ENCODE measurements at regions not wholly inside any gene's neighbourhood (a gene's known extent, or its start where the extent isn't known, plus 50 kb on each side); places are given as distances from the start of the nearest gene placed in this dataset.

DNA sequence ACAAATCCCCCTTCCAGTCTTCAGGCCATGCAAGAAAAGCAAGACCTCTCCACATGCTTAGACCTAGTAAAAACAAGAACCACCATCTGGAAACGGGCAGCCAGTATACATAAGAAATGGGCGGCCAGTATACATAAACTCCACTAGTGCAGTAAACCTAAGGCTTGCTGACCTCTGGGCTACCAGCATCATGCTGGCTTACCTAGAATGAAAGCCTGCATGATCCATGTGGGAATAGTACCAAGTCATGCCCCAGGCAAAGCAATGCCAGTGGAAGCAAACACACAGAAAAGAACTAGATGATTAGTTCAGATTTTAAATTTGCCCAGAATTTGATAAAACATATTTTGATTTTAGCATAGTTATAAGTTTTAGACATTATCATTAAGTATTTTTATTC lies 1346.4 kb downstream of the EFNA5 start:
- H3K9me3 ChIP-seq = no peaks in the 10 kb centered on the region
- H3K4me3 ChIP-seq = no peak overlapping the region
- no peaks in the 10 kb centered on the region for H4K20me1 ChIP-seq
- H3K9ac ChIP-seq = no peak overlapping the region
- no peaks in the 10 kb centered on the region for H3K27me3 ChIP-seq
- no peaks in the 10 kb centered on the region for H3K36me3 ChIP-seq
- H3K4me1 ChIP-seq = no peaks in the 10 kb centered on the region
- H3K27ac ChIP-seq = no peak overlapping the region
- TF ChIP-seq Cebpa-rat (IDR thresholded peaks at IDR 0.05) = no peak
- no peak overlapping the region for H3K4me2 ChIP-seq

DNA sequence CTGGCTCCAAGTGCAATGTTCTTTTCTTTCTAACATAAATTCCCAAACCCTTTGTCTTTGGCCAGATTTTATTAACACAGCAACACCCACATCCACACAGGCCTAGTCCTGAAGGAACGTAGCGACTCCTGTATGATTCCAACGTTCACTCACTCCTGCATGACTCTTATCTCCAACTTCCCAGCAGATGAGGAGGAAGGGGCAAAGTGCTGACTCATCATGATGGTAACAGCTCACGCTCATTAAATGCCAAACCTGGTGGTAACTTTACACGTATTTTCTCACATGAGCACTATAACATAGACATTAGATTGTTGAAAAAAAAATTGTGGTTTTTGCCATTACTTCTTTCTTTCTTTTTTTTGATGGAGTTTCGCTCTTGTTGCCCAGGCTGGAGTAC lies 1349.5 kb downstream of the EFNA5 start:
- no peak overlapping the region for H3K4me2 ChIP-seq

DNA sequence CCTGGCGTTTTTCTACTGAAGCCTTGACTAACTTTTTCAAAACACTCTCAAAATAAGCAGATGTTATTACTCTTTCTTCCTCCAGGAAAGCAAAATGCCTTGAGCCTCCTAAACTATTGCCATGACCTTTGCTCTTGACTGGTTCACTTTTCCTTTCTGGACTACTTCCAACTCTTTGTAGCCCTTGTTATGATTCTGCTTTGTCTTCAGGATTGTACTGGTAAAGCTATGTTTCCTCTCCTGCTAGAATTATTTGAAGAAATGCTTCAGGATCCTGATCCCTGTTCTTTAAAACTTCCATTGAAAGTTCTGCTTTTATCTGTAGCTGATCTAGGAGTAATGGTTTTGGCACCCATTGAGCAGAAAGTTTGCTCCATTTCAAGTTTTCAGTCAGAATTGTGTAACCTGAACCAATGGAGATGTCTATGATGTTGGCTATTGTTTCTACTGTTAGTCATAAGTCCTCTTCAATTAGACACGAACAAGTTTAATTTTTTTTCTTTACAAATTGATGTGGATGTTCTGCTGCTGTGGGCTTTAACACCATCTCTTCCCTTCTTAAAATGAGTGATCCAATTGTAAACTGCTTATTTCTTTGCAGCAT lies 1356.4 kb downstream of the EFNA5 start:
- Histone ChIP-seq H3K9me3 (no peaks in the 10 kb centered on the region), H3K4me1 (no peaks in the 10 kb centered on the region), H4K20me1 (no peaks in the 10 kb centered on the region), H3K36me3 (no peaks in the 10 kb centered on the region), H3K4me2 (no peak overlapping the region), H3K27ac (no peak overlapping the region), H3K27me3 (no peaks in the 10 kb centered on the region), H3K4me3 (no peak overlapping the region), H3K9ac (no peak overlapping the region)
- no peak for TF ChIP-seq Cebpa-rat (IDR thresholded peaks at IDR 0.05)

More for the DNA sequence above, 1349.5 kb downstream of the EFNA5 start:
- Histone ChIP-seq H3K9me3 (no peaks in the 10 kb centered on the region), H4K20me1 (no peaks in the 10 kb centered on the region), H3K27ac (no peak overlapping the region), H3K27me3 (no peaks in the 10 kb centered on the region), H3K36me3 (no peaks in the 10 kb centered on the region), H3K4me1 (no peaks in the 10 kb centered on the region), H3K4me3 (no peak overlapping the region), H3K9ac (no peak overlapping the region)
- TF ChIP-seq Cebpa-rat (IDR thresholded peaks at IDR 0.05) = no peak

DNA sequence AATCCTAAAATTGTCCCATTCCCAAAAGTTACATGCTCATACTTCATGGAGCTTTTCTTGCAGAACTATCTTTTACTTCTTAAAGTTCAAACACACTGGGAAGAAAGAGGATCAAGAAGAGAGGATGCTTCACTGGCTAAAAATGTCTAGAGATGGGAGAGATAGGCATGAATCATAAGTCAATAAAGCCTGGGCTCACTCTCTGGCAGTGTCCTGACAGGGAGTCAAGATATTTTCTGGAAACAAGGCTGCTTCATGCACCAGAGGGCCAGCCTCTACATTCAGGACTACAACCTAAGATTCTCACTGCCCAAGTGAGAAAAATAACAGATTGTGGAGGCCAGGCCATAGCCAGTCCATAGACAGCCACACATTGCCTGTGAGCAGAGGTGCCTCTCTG lies 1358.4 kb downstream of the EFNA5 start:
- Histone ChIP-seq H4K20me1 (no peaks in the 10 kb centered on the region), H3K36me3 (no peaks in the 10 kb centered on the region), H3K4me3 (no peak overlapping the region), H3K27me3 (no peaks in the 10 kb centered on the region), H3K9ac (no peak overlapping the region), H3K9me3 (no peaks in the 10 kb centered on the region), H3K27ac (no peak overlapping the region), H3K4me1 (no peaks in the 10 kb centered on the region), H3K4me2 (no peak overlapping the region)
- no peak for TF ChIP-seq Cebpa-rat (IDR thresholded peaks at IDR 0.05)

DNA sequence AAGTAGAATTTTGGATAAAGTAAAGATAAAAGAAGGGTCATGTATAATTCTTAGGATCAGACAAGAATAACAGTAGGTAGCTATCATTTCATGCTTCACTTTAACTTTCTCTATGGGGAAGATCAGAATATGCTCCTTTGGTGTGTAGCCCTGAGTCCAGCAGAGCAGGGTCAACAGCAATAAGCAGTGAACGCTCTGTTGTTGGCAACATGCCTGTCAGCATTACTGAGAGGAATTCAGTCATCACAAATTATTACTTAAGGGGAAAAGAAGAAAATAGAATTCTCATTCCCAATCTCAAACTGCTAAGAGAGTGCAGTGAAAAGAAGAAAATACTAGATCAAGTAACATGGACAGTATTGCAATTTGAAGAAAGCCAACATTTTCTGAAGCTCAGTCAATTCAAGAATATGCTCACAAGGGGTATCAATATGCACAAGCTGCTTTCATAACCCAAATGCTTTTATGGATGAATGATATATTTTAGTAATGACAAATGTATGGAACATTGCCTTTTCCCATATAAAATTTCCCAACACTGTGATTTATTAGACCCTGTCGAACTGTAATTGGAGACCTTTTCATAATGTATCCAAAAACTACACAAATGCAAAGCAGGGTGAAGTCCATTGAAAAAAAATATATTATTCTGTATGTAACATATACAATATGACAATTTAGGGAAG lies 1359.4 kb downstream of the EFNA5 start:
- Histone ChIP-seq H4K20me1 (no peaks in the 10 kb centered on the region), H3K4me2 (no peak overlapping the region), H3K27ac (no peak overlapping the region), H3K4me1 (no peaks in the 10 kb centered on the region), H3K36me3 (no peaks in the 10 kb centered on the region), H3K4me3 (no peak overlapping the region), H3K9me3 (no peaks in the 10 kb centered on the region), H3K27me3 (no peaks in the 10 kb centered on the region), H3K9ac (no peak overlapping the region)
- no peak for TF ChIP-seq Cebpa-rat (IDR thresholded peaks at IDR 0.05)

DNA sequence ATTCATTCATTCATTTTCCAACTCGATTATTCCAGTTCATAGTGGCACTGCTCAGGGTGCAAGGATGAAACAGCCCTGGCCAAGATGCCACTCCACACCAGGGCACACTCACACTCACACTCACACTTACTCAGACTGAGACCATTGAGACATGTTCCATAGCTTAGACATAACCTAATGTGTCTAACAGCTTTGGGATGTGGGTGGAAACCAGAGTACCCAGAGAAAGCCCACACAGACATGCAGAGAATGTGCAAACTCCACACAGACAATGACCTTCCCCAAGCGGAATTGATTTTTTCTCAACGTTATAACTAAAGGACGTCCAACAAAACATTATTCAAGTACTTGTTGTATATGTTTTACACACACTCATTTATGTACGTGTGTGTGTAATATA lies 1363.5 kb downstream of the EFNA5 start:
- H3K27me3 ChIP-seq = no peaks in the 10 kb centered on the region
- H3K4me3 ChIP-seq = no peak overlapping the region
- H3K36me3 ChIP-seq = no peaks in the 10 kb centered on the region
- no peak for TF ChIP-seq Cebpa-rat (IDR thresholded peaks at IDR 0.05)
- H3K4me2 ChIP-seq = no peak overlapping the region
- H4K20me1 ChIP-seq = no peaks in the 10 kb centered on the region
- no peak overlapping the region for H3K9ac ChIP-seq
- H3K27ac ChIP-seq = no peak overlapping the region
- no peaks in the 10 kb centered on the region for H3K4me1 ChIP-seq
- H3K9me3 ChIP-seq = no peaks in the 10 kb centered on the region

DNA sequence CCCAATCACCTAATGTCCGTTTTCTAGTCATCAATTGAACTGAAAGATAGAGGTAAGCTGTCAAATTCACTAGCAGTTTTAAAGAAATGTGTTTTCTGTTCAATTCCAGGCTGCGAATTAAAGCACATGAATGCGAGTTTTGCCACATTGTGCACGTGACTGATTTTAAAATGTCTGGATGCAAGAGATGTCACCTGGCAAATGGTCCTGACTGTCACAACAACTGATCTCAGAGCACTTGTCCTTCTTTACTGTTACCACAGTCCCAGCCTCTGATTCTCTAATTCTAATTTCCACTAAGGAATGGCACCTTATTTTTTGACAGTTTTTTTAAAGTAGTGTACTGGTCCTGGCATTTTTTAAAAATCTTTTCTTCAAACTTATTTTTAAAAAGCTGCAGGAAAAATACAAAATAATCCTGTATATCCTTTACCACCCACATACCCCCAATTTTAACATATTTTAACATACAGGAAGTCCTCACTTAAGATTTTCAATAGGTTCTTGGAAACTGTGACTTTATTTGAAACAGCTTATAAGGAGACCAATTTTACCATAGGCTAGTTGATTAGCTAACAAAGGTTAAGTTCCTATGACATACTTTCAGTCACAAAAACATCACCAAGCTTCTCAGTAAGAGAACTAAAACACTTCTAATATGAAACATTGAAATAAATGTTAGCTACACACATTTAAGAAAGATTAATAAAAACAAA lies 1364.3 kb downstream of the EFNA5 start:
- Histone ChIP-seq H3K9ac (no peak overlapping the region), H3K4me3 (no peak overlapping the region), H3K9me3 (no peaks in the 10 kb centered on the region), H3K27me3 (no peaks in the 10 kb centered on the region), H3K36me3 (no peaks in the 10 kb centered on the region), H4K20me1 (no peaks in the 10 kb centered on the region), H3K4me1 (no peaks in the 10 kb centered on the region), H3K27ac (no peak overlapping the region), H3K4me2 (no peak overlapping the region)
- no peak for TF ChIP-seq Cebpa-rat (IDR thresholded peaks at IDR 0.05)

DNA sequence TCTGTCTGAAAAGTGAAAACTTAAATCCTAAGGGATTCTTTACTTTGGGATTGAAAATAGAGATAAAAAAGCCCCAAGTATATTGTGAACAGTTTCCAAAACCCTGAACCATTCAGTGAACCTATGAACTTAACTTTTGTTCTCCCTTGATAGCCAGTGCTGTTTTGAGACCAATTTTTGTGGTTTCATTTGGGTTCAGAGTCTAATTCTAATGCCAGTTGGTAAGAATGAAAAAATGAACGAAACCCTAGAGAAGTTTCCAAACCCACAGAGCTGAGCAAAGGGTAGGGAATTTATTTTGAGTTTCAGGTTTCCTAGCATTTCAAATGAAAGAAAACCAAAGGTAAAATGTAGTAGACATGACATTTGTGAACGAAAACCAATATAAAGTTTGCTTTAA lies 1366.8 kb downstream of the EFNA5 start:
- Histone ChIP-seq H4K20me1 (no peaks in the 10 kb centered on the region), H3K4me2 (no peak overlapping the region)
- no peak for TF ChIP-seq Cebpa-rat (IDR thresholded peaks at IDR 0.05)

DNA sequence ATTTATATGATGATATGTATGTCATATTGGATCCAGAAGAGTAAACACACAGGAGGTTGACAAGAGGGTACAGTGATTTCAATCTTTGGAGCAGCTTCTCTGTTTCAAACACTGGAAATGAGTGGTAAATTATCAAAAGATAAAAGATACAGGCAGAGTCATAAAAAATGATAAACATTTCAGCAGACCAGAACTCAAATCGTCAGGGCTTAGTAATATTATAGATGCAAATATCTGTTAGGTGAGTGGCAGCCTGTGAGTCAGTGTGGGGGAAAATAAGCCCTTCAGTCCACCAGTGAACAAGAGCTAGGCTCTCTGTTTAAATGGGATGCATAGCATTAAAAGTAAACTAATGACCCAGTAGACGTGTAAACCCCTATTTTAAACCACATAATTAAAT lies 1378.1 kb downstream of the EFNA5 start:
- no peaks in the 10 kb centered on the region for H3K36me3 ChIP-seq
- H3K4me2 ChIP-seq = no peak overlapping the region
- no peaks in the 10 kb centered on the region for H4K20me1 ChIP-seq
- H3K9ac ChIP-seq = no peak overlapping the region
- TF ChIP-seq Cebpa-rat (IDR thresholded peaks at IDR 0.05) = no peak
- H3K27me3 ChIP-seq = no peaks in the 10 kb centered on the region
- H3K4me3 ChIP-seq = no peak overlapping the region
- H3K9me3 ChIP-seq = no peaks in the 10 kb centered on the region
- H3K4me1 ChIP-seq = no peaks in the 10 kb centered on the region
- no peak overlapping the region for H3K27ac ChIP-seq

More for the DNA sequence above, 1366.8 kb downstream of the EFNA5 start:
- Histone ChIP-seq H3K27me3 (no peaks in the 10 kb centered on the region), H3K4me1 (no peaks in the 10 kb centered on the region), H3K27ac (no peak overlapping the region), H3K4me3 (no peak overlapping the region), H3K9ac (no peak overlapping the region), H3K9me3 (no peaks in the 10 kb centered on the region), H3K36me3 (no peaks in the 10 kb centered on the region)

DNA sequence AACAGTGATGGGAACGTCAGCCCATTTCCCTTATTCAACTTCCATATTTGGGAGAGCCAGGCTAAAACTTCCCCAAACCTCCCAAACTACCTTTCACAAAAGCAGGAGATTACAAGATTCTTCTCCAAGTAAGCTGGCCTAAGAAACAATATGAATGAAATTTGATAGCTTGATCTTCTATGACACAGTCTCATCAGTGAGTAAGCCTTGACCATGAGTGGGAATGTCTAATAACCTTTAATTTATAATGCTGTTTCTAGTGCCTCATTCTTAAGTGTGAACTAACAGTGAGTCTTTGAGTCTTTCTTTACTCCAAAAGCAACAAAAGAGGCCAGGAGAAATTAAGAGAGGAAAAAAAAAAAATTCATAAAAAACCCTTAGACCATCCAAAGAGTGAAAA lies 1379.9 kb downstream of the EFNA5 start:
- TF ChIP-seq Cebpa-rat (IDR thresholded peaks at IDR 0.05) = no peak
- Histone ChIP-seq H3K4me1 (no peaks in the 10 kb centered on the region), H3K9ac (no peak overlapping the region), H3K9me3 (no peaks in the 10 kb centered on the region), H4K20me1 (no peaks in the 10 kb centered on the region), H3K4me2 (no peak overlapping the region), H3K36me3 (no peaks in the 10 kb centered on the region), H3K4me3 (no peak overlapping the region), H3K27ac (no peak overlapping the region), H3K27me3 (no peaks in the 10 kb centered on the region)
